GM19328 (cell line): ENCODE measurements at regions not wholly inside any gene's neighbourhood (a gene's known extent, or its start where the extent isn't known, plus 50 kb on each side); places are given as distances from the start of the nearest gene placed in this dataset.

Source experiments
- ATAC-seq: cut with Tn5 transposase; IDR thresholded peaks from one replicate; pipeline ENCODE4 v1.9.1; 2021; ENCODE audit warnings: mild to moderate bottlenecking, moderate library complexity; ENCODE audit not compliant: unreplicated experiment

GRCh38 chr1:193566735-193567134, 380.3 kb upstream of the B3GALT2 start:
- no peak for ATAC-seq

GRCh38 chr1:193565971-193566577, 379.7 kb upstream of the B3GALT2 start:
- no peak for ATAC-seq

- no peak for ATAC-seq
These were observed 375.7 kb upstream of the B3GALT2 start for GRCh38 chr1:193562121-193562520.

GRCh38 chr1:193558491-193559028, 372.1 kb upstream of the B3GALT2 start:
- no peak for ATAC-seq

- ATAC-seq = no peak
These were observed 369.4 kb upstream of the B3GALT2 start for GRCh38 chr1:193555662-193556441.

- no peak for ATAC-seq
These were observed 367.2 kb upstream of the B3GALT2 start for GRCh38 chr1:193553564-193553963.

- ATAC-seq = no peak
These were observed 365.9 kb upstream of the B3GALT2 start for GRCh38 chr1:193552274-193552673.

GRCh38 chr1:193549081-193549480, 362.7 kb upstream of the B3GALT2 start:
- ATAC-seq = no peak

GRCh38 chr1:193545171-193545570, 358.8 kb upstream of the B3GALT2 start:
- no peak for ATAC-seq

- no peak for ATAC-seq
These were observed 356.8 kb upstream of the B3GALT2 start for GRCh38 chr1:193543259-193543658.

GRCh38 chr1:193542690-193543089, 356.3 kb upstream of the B3GALT2 start:
- ATAC-seq = no peak

- ATAC-seq = no peak
These were observed 354.1 kb upstream of the B3GALT2 start for GRCh38 chr1:193540511-193540910.

GRCh38 chr1:193539731-193540459, 353.5 kb upstream of the B3GALT2 start:
- peak; percentile 45 for ATAC-seq

GRCh38 chr1:193538680-193539079, 352.3 kb upstream of the B3GALT2 start:
- no peak for ATAC-seq

GRCh38 chr1:193538003-193538354, 351.6 kb upstream of the B3GALT2 start:
- ATAC-seq = peak; percentile 5

- ATAC-seq = peak; percentile 83
These were observed 351.0 kb upstream of the B3GALT2 start for GRCh38 chr1:193537266-193538002.

GRCh38 chr1:193533853-193534252, 347.4 kb upstream of the B3GALT2 start:
- no peak for ATAC-seq

- no peak for ATAC-seq
These were observed 339.7 kb upstream of the B3GALT2 start for GRCh38 chr1:193525917-193526710.

GRCh38 chr1:193525411-193525810, 339.0 kb upstream of the B3GALT2 start:
- no peak for ATAC-seq

GRCh38 chr1:193524616-193525015, 338.2 kb upstream of the B3GALT2 start:
- ATAC-seq = no peak
